UCSD-AML1 (cell line): ENCODE measurements at regions not wholly inside any gene's neighbourhood (a gene's known extent, or its start where the extent isn't known, plus 50 kb on each side); places are given as distances from the start of the nearest gene placed in this dataset.

Experiments
- DNase-seq: peaks from one replicate; lab custom pipeline; 2025; ENCODE audit not compliant: unreplicated experiment; lab: John Stamatoyannopoulos, UW

DNA sequence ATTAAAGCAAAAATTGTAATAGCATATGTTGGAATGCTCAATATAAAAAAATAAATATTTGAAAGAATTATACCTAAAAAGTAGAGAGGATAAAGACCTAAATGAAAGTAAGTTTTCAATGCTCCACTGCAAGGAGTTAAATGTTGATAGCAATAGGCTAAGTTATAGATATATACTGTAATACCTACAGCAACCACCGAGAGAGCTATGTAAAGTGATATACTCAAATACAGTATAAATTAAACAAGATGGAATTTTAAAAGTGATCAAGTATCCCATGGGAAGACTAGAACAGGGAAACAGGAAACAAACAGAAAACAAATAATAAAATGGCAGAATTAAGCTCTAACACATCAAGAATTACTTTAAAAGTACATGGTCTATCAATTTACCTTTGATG, 73.9 kb downstream of the CASP3 start:
- DNase-seq = no peak

DNA sequence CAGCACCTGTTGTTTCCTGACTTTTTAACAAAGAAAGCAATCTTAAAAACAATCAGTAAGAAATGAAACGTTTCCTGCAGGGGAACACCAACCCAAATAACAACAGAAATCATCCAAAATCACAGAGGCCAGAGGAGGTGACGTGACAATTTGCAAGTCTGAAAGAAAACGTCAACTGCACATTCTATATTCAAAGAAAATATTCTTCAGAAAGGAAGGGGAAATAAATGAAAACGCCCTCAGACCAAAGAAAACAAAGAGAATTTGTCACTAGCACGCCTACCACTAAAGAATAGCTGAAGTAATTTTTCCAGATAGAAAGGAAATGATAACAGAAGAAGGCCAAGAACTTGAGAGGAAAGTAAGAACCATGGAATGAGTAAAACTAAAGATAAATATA, 74.4 kb downstream of the CASP3 start:
- DNase-seq = no peak

DNA sequence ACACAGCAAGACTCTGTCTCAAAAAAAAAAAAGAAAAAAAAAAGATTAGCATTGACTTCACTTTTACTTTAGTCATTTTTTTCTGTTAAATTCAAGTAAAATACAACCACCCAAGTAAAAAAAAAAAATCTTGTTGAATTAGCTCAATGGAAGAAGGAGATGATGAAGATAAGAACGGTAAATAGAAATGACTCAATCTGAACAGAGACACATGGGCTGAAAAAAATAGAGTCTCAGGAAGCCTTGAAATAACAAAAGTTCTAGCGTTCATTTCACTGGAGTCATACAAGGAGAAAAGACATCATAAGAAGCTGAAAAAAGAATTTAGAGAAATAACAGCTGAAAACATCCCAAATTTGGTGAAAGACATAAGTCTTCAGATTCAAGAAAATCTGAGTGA, 75.5 kb downstream of the CASP3 start:
- DNase-seq = no peak

DNA sequence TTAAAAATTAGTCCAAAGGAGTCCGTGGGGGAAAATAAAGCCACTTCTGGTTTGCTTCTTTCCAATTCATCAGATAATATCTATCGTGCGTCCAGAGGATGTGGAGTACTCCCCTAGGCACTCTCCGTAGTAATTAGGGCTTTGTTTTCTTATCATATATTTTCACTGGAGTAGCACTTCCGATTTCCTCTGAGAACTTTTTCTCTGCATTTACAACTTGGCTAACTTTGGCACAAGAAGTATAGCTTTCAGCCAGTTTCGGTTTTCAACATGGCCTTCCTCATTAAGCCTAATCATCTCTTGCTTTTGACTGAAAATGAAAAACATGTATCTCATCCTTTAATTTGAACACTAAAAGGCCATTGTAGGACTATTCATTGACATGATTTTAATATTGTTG, 80.5 kb downstream of the CASP3 start:
- no peak for DNase-seq

DNA sequence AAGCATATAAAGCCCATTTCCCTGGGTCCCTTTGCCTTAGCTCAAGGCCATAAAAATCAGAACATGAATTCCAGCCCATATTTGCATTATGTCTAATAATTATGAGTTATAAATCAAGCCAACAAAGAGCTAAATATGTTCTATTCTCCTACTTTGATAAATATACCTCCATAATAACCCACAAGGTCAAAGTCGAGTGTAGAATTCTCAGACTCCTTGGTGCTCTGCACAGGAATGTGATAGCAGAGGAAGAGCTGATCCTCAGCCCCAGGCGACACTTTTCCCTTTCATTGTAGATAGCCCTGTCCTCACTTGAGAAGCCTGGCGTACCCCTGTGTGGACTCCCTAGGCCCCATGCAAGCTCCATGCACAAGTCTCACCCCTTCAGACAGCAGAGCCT, 85.6 kb downstream of the CASP3 start:
- DNase-seq = no peak

DNA sequence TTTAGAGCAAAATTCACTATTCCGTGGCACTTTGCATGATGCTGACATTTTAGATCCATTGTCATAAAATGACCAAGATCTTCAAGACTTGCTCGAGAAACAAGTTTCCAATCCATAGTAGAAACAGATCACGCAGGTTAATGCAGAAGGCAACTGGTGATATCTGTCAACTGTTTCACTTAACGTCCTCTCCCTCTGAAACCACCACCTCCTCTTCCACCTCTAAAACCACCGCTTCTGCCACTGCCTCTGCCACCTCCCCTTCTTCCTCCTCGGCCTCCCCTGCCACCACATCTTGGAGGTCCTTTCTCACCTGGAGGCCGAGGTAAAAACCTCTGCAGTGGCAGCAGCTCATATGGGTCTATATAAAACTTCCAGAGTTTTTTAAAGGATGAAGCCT, 84.6 kb upstream of the IRF2 start:
- DNase-seq = no peak

DNA sequence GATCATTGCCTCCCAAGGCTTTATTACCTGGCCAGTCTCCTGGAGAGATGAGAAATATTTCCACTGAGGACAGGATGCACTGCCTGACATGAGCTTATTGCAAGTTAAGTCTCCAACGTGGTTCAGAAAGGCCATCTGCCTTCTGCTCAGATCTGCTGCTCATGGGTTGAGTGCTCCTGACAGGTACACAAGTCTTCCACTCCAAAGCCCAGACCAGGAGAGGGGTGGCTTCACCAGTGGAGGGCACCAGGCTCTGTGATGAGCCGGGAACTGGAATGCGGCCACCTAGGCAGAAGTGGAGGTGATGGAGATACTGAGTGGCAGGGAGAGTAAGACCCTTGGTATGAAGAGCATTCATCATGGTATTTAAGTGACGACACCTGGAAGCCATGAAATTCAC, 79.5 kb upstream of the IRF2 start:
- no peak for DNase-seq

DNA sequence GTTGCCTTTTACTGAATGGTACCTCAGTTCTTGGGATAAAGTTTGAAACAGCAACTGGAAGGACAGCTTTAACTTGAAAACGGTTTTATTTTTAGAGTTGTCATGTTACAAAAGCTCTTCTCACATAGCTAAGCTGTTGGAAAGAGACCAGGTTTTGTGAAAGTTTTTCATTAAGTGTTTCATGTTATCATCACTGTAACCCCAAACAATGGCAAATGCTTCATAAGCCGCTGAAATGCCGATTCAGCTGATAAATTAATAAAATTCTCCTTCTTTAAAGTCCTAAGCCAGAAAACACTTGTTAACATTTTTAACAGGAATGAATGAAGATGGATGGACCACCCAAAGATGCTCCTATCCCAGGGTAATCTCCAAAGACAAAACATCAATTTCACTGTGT, 76.1 kb upstream of the IRF2 start:
- DNase-seq = no peak

DNA sequence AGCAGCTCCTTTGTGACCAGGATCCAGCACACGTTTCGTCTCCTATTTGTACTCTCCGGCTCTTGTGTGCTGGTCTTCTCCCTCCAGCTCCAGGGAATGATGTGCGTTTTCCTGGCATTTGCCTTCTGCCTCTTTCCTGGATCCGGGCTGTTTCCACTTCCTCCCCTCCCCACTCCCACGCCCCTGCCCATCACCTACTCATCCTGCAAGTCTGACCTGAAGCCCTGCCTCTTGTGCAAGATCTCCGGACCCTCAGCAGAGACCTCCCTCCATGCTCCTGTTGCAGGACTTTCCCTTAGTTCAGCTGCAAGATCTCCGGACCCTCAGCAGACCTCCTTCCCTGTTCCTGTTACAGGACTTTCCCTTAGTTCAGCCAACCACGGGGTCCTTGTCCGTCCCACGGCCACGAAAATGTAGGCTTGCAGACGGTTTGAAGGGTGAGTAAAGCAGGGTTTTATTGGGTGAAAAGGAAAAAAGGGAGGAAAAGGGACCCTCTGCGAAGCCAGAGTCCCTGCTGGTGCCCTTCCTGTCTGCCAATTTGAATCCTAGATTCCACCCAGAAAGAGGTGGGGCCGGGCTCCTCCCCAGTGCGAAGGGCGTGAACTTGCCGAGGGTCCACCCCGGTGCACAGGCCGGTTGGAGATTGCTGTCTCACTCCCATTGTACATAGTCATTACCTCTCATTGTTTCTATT, 74.4 kb upstream of the IRF2 start:
- no peak for DNase-seq

DNA sequence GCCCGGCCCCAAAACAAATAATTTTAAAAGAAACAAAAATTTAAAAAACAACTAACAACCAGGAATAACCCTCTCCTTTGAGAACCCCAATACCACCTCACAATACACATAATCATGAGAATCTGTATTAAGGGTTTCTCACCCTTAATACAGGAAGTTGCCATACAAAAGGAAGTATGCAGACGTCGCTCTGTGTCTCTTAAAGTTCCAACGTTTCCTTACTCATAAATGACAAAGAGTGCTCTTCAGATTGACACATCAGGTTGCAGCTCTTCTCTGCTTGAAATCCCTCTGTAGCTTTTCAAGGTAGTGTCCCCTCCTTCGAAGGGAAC, 73.9 kb upstream of the IRF2 start:
- DNase-seq = no peak

DNA sequence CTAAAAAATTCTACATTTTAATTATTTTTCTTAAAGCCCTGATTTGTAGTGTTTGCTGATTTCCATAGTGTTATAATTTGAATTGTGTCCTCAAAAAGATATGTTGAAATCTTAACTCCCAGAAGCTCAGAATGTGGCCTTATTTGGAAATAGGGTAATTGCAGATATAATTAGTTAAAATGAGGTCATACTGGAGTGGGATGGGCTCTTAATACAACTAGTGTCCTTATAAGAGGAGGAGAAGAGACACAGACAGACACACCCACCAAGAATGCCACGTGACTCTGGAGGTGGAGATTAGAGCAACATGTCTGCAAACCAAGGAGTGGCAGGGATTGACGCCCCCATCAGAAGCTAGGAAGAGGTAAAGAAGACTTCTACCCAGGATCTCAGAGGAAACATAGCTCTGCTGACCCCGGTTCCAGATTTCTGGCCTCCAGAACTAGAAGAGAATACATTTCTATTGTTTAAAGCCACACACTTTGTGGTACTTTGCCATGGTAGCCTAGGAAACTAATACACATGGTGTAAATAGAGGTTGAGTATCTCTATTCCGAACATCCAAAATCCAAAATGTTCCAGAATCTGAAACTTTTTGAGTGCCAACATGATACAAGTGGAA, 70.5 kb upstream of the IRF2 start:
- no peak for DNase-seq

DNA sequence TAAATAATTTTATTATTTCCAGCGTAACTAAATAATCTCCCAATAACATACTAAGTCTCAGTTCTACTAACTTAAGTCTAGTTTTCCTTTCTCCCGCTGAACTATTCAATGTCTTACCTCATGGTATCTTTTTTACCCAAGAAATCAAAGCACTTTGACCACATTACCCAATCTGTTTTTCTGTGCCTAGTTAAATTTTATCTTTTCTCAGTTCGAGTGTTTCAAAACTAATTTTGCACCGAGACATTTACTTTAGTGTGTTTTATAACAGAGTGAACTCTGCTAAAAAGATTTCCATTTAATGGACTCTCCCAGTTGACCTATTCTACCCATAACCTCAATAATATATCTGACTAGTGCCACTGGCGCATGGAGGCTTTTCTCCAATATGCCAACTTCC, 67.6 kb upstream of the IRF2 start:
- DNase-seq = no peak

DNA sequence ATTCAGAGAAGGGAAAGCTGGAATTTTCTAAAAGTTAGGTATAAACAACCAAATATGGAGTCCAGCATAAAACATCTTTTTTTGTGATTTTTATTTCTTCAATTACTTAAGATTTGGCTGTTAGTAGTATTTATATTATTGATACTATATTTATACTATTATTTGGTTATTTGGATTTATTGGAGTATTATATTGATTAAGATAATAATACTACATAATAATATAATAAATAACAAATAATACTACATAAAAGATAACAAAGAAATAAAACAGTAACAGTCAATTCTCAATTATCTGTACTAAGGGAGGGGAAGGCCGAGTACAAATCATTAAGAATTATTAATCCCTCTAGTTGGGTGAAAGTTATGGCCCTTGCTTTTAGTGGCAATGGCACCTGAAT, 66.0 kb upstream of the IRF2 start:
- no peak for DNase-seq

DNA sequence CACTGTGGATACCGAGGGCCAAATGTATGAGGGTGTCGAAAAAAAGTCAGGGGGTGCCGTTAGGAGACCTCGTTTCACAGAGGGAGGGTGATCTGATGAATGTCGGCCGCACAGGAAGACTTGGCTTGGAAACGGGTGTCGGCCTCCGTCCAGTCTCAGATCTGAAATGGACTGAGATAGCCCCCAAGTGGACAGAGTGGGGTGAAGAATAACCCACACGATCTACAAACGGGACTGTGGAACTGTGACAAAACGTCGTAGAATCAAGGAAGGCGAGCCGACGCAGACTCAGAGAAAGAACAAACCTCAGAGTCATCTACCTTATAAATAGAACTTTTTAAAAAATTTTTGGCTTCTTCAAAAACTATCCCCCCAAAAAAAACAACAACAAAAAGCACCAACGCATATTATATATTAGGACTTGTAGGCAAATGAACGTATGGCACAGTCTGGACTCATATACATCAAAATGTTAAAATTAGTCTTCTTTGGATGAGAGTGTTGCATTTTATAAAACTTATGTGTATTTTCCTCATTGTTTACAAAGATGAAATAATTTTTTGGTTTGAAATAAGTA, 63.8 kb upstream of the IRF2 start:
- peak; percentile 80 for DNase-seq

DNA sequence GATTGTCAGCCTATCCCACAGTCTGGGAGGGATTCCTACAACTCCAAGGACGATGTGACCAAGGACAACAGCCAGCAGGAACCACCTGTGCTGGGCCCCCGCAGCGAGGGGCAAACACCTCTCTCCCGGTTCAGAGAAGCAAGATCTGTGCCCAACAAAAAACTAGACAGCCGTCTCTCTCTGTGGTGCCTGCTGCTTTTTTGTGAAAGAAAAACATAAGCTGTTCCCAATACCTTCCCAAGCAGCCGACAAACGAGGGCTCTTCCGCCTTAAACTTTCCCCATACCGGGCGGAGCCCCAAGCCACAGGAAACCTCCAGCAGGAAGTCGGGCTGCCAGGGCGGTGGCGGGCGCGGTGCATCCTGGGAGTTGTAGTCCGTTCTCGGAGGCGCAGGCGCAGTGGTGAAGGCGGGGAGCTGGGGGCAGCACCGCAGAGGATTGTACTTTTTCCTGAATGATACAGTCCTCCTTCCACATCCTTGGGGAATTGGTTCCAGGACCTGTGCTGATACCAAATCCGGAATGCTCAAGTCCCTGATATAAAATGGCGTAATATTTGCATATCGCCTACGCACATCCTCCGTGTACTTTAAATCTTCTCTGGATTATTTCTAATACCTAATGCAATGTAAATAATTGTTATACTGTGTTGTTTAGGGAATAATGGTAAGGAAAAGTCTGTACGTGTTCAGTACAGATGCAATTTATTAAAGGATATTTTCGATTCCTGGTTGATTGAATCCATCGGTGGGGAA, 63.1 kb upstream of the IRF2 start:
- peak; percentile 94 for DNase-seq

DNA sequence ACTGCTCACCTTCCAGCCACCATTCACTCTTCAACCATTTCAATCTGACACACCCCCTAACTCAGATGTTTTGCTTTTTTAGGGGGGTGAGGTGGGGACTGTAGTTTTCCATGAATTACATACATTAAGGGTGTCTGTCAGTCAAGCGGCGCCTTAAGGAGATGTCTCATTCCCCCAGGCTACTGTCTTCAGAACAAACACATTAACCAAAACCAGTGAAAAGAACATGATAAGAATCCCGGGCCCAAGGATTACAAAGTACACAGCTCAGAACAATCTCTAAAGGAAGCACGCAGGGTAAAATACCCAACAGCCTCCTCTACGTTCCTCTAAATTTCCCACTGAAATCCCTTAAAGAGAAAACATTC, 62.5 kb upstream of the IRF2 start:
- DNase-seq = no peak

DNA sequence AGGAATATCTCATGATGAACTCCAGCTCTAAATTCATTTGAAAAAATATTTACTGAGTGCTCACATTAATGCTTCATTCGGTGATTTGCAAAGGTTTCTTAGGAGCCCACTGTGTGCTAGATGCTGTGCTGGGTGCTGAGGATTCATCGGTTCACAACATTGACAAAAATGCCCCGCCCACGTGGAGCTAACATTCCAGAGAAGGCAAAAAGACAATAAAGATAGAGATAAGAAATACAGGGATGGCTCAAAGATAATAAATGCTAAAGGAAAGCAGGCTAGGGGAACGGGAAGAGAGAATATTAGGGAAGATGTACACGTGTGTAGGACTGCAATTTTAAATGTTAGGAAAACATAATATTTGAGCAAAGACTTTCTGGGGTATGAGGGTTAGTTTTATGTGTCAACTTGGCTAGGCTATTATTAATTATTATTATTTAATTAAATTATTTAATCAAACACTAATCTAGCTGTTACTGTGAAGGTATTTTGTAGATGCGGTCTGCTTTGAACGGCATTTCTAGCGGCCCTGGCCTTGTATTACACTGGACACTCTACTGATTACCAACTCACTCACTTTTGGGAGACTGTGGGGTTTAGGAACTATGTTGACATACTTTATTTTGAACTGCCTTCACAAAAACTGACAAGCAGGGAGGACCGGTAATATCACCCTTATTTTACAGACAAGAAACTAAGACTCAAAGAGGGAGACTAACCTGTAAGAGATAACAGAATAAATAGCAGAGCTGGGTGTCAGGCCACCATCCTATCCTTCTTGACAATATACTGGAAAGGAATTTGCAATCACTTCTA, 61.9 kb upstream of the IRF2 start:
- DNase-seq = no peak

DNA sequence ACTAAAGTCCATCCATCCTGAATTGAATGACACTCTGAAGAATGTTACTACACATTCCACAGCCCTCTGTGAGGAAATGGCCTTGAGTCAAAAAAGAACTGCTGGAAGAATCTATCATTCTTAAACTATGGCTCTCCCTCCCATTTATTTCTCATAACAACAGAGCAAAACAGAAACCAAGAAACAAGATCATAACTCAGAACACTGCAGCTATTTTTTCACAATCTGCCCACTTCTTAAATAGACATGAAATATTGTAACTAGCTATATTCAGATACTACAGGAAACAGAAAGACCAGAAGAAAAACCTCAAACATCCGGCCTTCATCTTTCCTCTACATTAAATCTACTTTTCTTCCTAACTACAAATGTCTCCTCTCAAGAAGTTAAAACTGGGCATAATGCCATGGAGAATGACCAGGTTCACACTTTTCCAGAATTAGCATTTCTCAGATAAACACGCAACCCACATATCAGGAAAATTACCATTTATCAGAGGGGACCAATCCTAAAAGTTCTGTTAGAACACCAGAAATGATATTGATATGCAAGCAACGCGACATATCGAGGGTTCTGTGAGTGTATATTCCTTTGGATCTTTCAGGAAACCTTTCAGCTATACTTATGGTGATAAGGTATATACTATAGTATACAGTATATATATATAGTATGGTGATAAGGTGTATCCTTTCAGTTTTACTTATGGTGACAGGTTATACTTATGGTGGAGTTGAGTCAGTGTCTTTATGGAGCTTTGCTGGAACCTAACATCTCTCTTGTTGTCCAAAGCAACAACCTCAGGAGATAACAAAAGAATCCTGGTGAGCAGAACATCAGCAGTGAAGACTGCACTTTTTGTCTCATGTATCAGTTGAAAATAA, 60.4 kb upstream of the IRF2 start:
- DNase-seq = no peak

DNA sequence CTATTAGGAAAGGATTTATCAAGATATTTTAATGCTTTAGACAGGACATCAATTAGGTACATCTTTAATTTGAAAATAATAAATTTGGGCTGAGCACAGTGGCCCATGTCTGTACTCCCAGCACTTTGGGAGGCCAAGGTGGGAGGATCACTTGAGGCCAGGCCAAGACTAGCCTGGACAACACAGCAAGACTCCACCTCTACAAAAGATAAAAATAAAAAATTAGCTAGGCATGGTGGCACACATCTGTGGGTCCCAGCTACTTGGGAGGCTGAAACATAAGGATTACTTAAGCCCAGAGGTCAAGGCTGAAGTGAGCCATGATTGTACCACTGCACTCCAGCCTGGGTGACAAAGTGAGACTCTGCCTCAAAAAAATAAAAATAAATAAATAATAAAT, 59.6 kb upstream of the IRF2 start:
- no peak for DNase-seq

DNA sequence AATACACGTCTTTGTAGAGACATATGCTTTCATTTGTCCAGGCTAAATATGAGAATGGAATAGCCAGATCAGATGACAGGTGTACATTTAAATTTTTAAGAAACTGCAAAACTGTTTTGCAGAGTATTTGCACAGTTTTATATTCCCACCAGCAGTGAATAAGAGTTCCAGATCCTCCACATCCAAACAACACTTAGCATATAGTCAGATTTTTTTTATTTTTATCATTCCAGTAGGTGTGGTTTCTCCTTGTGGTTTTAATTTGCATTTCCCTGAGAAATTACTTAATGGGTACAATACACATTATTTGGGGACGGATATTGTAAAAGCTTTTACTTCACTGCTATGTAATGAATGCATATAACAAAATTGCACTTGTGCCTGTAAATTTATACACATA, 56.7 kb upstream of the IRF2 start:
- no peak for DNase-seq

DNA sequence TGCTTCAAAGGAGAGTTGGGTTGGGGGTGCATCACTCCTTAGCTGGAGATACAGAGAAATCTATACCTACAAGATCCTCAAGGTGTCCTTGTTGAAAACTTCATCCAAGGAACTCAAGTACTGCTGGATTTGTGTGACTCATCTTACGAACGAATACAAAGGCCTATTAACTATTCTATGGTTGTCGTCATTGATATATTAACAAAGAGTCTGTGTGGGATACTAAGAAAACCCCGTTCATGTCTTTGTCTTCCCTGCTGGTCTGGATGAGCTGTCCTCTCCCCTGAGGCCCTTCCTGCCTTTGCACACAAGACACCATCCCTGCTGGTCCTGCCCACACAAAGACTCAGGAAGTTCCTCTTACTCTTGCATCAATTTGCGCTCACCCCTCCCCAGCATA, 54.9 kb upstream of the IRF2 start:
- DNase-seq = no peak
